NCI-H2196 treated with DMSO at 0.1 percent for 48 hours (cell line): ENCODE measurements at regions not wholly inside any gene's neighbourhood (a gene's known extent, or its start where the extent isn't known, plus 50 kb on each side); places are given as distances from the start of the nearest gene placed in this dataset.

ENCODE experiments used
- DNase-seq: peaks from one replicate; lab custom pipeline; 2025; ENCODE audit not compliant: unreplicated experiment; lab: John Stamatoyannopoulos, UW

DNA sequence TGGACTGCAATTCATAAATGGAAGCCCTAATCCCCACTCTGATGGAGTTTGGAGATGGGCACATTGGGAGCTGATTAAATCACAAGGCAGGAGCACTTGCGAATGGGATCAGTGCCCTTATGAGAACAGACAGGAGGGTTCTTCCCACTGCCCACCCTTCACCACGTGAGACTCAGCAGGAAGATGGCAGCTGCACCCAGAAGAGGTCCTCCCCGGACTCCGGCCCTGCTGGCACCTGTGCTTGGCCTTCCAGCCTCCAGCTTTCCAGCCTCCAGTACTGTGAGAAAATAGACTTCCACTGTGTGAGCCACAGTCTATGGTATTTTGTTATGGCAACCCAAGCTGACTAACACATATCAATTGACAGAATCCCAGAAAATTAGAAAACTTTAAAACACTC lies 267.6 kb upstream of the SALL3 start:
- DNase-seq: no peak

GRCh38 chr18:78713069-78713468 lies 266.5 kb upstream of the SALL3 start:
- DNase-seq: no peak

GRCh38 chr18:78713726-78714125 lies 265.9 kb upstream of the SALL3 start:
- no peak for DNase-seq

GRCh38 chr18:78716022-78716421 lies 263.6 kb upstream of the SALL3 start:
- no peak for DNase-seq

DNA sequence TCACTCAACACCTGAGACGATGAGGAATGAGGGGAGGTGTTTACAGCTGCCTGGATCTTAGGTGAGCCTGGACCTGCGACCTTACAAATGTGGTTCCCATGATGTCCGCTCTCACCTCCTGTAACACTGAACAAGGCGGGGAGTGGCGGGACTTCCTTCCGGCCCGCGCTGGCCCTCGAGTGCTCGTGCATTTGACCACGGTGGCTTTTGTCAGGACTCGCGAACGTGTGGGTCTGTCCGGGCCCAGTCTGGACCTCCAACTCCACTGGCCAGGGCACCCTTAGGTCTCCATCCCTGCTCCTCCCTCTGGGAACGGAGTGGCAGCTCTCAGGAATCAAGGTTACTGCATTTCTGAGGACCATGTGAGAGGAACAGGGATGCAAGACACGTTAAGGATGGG lies 263.0 kb upstream of the SALL3 start:
- no peak for DNase-seq

DNA sequence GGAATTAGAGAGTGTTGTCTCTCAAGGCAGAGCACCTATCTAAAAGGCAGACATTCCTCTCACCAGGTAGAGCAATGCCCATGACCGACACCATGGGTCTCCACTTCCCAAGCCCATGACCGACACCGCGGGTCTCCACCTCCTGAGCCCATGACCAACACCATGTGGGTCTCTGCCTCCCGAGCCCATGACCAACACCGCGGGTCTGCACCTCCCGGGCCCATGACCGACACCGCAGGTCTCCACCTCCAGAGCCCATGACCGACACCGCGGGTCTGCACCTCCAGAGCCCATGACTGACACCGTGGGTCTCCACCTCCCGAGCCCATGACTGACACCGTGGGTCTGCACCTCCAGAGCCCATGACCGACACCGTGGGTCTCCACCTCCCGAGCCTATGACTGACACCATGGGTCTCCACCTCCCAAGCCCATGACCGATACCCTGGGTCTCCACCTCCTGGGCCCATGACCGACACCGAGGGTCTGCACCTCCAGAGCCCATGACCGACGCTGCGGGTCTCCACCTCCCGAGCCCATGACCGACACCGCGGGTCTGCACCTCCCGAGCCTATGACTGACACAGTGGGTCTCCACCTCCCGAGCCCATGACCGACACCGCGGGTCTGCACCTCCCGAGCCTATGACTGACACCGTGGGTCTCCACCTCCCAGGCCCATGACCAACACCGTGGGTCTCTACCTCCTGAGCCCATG lies 262.4 kb upstream of the SALL3 start:
- no peak for DNase-seq

DNA sequence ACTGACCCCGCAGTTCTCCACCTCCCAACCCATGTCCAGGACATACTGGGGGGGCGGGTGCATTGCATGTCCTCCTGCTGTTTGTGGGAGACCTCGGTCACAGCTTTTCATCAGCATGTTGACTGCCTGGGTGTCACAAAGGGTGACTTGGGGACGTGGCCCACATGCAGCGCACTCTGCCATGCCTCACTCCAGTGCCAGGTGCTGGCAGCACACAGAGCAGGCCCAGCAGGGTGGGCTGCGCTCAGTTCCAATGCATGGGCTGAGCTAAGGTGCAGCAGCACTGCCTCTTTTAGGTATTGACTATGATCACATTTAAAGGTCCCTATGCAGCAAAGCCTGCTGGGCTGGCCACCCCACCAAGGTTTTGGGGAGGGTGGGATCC lies 261.9 kb upstream of the SALL3 start:
- DNase-seq: no peak

- no peak for DNase-seq
Observed at GRCh38 chr18:78719821-78720220, 259.8 kb upstream of the SALL3 start.

DNA sequence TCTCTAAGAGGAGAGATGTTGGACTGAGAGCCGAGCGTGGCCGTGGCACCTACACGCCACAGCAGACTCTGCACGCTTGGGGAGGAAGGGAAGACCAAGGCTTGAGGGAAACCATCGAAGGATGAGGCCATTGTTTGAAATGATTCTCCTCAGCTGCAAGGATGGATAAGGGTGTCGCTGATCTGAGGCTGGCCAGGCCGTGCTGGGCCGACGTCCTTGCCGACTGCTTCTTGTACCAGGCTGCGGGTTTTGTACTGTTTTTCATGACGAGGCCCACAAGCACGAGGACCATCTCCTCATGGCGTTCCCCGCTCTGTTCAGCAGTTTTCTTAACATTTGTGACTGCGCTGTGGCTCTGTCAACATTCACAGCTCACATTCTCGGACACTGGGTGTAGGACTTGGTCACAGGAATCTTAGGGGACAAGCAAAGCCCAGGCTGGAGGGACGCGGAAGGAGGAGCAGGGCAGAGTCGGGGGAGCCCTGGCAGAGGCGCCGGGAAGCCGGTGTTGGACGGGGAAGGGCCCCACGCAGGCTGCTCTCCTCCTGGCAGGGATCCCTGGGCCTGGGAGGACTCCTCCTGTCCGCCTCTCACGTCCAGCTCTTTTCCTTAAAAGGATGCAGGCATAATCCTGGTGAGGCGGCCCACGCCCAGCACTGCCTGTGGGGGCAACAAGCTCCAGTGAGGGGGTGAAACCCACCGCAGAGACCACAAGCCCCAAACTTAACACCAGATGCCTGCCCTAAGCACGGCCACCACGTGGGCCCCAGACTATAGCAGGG lies 259.0 kb upstream of the SALL3 start:
- no peak for DNase-seq

- DNase-seq: no peak
Observed at GRCh38 chr18:78721238-78721875, 258.3 kb upstream of the SALL3 start.

DNA sequence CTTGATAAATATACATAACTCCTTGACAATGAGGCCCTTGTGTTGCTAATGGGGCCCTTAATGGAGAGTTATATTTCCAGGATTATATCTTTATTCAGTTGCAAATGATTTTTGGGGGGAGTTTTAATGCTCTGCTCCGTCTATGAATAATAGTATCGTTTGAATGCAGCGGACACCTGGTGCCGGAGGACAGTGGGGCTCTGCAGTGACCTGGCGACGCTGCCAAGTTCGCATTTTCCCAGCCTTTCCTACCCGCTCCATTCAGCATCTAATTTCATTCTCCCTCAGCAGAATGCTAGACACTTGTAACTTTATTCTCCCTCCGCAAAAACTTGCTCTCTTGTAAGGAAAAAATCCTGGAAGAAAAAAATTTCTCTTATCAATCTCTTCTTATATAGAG lies 257.6 kb upstream of the SALL3 start:
- no peak for DNase-seq

DNA sequence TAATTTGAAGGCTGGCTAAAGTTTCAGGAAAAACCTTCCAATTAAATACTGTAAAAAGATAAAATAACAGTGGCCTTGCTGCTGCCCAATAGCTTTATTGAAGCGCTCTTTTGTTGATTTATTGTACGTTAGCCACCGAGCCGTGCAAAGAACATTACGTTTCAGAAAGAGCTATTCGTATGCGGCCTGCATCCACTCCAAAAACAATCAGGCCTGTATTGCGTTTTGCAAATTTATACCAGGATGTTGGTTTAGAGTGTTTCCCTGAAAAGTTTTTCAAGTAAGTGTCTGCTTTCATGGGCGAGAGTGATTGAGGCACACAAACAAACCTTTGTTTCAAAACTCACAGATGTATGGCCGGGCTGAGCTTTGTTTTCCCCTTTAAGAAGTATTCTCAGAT lies 257.2 kb upstream of the SALL3 start:
- DNase-seq: no peak

DNA sequence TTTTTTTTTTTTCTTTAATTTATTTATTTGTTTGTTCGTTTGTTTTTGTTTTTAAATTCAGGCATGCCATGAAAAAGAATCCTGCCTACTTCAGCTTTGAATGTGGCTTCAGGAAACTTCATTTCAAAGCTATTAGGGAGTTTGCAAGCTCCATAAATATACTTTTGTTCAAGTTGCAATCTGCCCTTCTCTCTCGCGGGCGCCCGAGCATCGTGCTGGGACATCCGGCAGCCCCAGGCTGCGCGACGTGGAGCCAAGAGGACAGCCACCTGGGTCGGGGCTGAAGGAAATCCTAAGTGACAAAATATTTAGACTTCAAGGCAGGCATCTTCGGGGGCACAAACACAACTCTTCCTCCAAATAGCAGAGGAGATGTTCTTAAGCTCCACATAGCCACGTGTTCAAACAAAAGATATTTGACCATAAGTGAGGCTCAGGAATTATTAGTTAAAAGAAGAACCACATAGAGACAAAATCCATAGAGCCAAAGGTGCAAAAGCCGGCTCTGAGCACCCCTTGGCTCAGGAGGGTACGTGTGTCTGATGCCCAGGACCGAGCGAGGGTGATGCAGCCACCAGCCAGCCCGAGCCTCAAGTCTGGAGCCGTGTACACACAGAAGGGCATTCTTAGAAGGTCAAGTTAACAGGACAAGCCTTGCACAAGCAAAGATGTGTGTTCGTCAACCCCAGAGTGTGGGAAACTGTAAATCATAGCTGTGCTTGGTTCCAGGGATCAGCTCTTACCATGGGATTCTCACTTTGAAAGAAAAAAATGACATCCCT lies 256.5 kb upstream of the SALL3 start:
- DNase-seq: no peak

GRCh38 chr18:78724214-78724914 lies 255.3 kb upstream of the SALL3 start:
- no peak for DNase-seq

DNA sequence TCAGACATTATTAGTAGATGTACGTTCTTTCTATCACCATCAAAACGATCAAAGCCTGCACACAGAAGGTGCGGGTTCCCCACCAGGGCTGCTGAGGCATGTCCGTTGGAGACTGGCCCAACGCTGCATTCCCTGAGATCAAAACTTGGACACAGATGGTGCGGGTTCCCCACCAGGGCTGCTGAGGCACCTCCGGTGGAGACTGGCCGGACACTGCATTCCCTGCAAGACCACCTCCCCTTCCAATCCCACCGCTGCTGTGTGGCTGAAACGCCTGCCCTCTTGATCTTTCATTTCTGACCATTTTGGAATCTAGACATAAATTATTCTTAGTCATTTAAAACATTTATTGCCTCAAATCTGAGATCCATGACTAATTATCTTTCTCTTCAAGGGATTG lies 254.2 kb upstream of the SALL3 start:
- no peak for DNase-seq

- DNase-seq: no peak
Observed at GRCh38 chr18:78726326-78727056, 253.1 kb upstream of the SALL3 start.

DNA sequence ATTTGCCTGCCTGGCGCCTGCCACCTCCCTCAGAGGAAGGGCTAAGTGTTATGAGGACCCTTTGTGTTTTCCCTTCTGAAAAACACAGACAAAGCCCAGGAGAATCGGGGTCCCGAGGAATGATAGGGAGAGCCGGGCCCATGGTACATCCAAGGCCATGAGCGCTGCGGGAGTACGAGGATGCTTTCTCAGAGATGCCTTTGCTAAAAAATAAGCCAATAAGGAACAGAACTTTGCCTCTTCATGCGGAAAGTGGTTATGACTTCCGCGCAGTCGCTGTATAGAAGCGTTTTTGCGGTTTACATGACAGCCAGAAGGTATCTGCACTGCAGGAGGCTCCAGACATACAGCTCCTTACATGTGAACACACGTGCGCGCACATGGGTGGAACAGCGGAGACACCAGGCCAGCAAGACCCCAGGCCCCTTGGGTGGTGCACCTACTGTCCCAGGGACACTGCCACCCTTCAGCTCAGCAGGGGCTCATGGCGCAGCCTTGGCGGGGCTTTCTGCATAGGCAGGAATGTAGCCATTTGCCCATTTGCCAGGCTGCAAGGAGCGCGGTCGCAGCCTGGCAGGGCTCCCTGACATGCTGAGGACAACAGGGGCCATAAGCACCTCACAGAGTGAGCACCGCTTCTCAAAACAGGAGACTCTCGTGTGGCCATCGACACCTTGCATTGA lies 252.4 kb upstream of the SALL3 start:
- DNase-seq: no peak

DNA sequence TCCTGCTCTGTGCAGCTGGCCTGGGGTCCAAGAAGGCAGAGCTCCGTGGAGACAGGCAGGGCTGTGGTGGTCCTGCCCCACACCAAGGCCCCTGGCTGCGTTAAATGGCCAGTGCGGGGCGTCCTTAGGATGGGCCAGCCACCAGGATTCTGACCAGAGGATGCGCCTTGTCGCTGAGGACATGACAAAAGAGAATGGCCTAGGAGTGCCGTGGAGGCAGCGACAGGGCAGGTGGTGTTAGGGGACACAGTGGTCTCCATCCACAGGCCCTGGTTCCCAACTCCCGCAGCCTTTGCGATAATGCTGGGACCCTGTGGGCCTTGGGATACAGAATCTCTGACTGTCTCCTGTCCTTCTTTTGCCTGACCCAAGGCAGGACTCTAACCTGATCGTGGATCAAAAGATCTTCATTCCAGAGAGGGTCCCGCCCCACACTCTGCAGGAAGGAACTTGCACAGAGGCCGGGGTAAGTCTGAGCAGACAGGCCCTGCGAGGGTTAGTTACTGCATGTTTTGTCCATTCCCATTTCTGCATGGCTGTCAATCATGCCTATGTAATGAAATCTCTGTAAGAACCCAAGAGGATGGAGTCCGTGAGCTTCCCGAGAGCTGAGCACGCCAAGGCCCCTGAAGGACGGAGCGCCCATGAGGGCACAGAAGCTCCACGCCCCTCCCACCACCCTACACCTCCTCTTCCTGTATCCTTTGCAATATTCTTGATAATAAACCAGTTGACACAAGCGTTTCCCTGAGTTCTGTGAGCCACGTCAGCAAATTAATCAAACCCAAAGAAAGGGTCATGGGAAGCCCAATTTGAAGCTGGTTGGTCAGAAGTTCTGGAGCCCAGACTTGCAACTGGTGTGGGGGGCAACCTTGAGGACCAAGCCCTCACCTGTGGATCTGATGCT lies 251.5 kb upstream of the SALL3 start:
- DNase-seq: no peak
